ENCODE measurements at regions not wholly inside any gene's neighbourhood (a gene's known extent, or its start where the extent isn't known, plus 50 kb on each side); places are given as distances from the start of the nearest gene placed in this dataset.

DNA sequence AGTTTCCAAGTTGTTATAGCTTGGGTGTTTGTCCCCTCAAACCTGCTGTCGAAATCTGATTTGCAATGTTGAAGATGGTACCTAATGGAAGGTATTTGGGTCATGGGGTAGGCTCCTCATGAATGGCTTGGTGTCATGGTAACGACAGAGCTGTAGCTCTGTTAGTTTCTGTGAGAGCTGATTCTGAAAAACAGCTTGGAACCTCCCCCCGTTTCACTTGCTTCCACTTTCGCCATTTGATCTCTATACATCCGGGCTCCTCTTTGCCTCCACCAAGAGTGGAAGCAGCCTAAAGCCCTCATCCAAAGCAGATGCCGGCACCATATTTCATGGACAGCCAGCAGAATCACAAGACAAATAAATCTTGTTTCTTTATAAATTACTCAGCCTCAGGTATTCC is 1035.1 kb upstream of the SLC39A10 start:
- TF ChIP-seq, protein P1, sequence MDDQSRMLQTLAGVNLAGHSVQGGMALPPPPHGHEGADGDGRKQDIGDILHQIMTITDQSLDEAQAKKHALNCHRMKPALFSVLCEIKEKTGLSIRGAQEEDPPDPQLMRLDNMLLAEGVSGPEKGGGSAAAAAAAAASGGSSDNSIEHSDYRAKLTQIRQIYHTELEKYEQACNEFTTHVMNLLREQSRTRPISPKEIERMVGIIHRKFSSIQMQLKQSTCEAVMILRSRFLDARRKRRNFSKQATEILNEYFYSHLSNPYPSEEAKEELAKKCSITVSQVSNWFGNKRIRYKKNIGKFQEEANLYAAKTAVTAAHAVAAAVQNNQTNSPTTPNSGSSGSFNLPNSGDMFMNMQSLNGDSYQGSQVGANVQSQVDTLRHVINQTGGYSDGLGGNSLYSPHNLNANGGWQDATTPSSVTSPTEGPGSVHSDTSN (IDR thresholded peaks at IDR 0.05), result no peak
- no peak for TF ChIP-seq GATA2 (CRISPR knock-in tag; IDR thresholded peaks at IDR 0.05)
- TF ChIP-seq, protein P2, sequence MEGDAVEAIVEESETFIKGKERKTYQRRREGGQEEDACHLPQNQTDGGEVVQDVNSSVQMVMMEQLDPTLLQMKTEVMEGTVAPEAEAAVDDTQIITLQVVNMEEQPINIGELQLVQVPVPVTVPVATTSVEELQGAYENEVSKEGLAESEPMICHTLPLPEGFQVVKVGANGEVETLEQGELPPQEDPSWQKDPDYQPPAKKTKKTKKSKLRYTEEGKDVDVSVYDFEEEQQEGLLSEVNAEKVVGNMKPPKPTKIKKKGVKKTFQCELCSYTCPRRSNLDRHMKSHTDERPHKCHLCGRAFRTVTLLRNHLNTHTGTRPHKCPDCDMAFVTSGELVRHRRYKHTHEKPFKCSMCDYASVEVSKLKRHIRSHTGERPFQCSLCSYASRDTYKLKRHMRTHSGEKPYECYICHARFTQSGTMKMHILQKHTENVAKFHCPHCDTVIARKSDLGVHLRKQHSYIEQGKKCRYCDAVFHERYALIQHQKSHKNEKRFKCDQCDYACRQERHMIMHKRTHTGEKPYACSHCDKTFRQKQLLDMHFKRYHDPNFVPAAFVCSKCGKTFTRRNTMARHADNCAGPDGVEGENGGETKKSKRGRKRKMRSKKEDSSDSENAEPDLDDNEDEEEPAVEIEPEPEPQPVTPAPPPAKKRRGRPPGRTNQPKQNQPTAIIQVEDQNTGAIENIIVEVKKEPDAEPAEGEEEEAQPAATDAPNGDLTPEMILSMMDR (IDR thresholded peaks at IDR 0.05), result no peak
- no peak for TF ChIP-seq RAD21 (IDR thresholded peaks at IDR 0.05; ENCODE audit: low read length)
- no peak for TF ChIP-seq TCF12 (IDR thresholded peaks at IDR 0.05)
